Spleen (tissue), 11 donors: ENCODE measurements at regions not wholly inside any gene's neighbourhood (a gene's known extent, or its start where the extent isn't known, plus 50 kb on each side); places are given as distances from the start of the nearest gene placed in this dataset.

Source experiments
- DNase-seq: peaks from one replicate; pipeline ENCODE4 v3.0.0-alpha.2; 2020
- H3K27ac ChIP-seq, 8 donors: fragments of 200-600 bp; sonication (generic) in 7 of 8; 1 replicate in 4 of 8; 2 replicates in 4 of 8; pipeline versions ENCODE4 v1.5.0 to v1.8.0; 2016 to 2021; ENCODE audit warnings: inconsistent platforms in 4 of 8, mild to moderate bottlenecking in 4 of 8, moderate library complexity in 1 of 8
- H3K27me3 ChIP-seq, 7 donors: fragments of 200-600 bp; sonication (generic) in 6 of 7; replicated peaks in 1 of 7; 1 replicate in 4 of 7; 2 replicates in 3 of 7; pipeline versions ENCODE4 v1.5.0 to v1.8.0; 2016 to 2021; ENCODE audit warnings: inconsistent platforms in 3 of 7, mild to moderate bottlenecking in 1 of 7
- H3K36me3 ChIP-seq, 6 donors: fragments of 200-600 bp; sonication (generic) in 5 of 6; 1 replicate in 4 of 6; 2 replicates in 2 of 6; pipeline versions ENCODE4 v1.5.0 to v1.8.0; 2016 to 2021; ENCODE audit warnings: inconsistent platforms in 2 of 6
- H3K4me1 ChIP-seq, 6 donors: fragments of 200-600 bp; sonication (generic) in 5 of 6; 1 replicate in 3 of 6; 2 replicates in 3 of 6; pipeline versions ENCODE4 v1.5.0 to v1.8.0; 2016 to 2021; ENCODE audit warnings: inconsistent platforms in 3 of 6
- H3K4me3 ChIP-seq, 8 donors: fragments of 200-600 bp; sonication (generic) in 7 of 8; 1 replicate in 4 of 8; 2 replicates in 4 of 8; pipeline versions ENCODE4 v1.5.0 to v1.8.0; 2016 to 2021; ENCODE audit warnings: inconsistent platforms in 4 of 8, mild to moderate bottlenecking in 4 of 8, moderate library complexity in 2 of 8
- H3K9me3 ChIP-seq, 8 donors: fragments of 200-600 bp; sonication (generic) in 7 of 8; 1 replicate in 4 of 8; 2 replicates in 4 of 8; pipeline versions ENCODE4 v1.5.0 to v1.8.0; 2016 to 2021; ENCODE audit warnings: inconsistent platforms in 4 of 8
- POLR2A ChIP-seq, 3 donors: fragments of 450-650 bp; IDR thresholded peaks; one replicate each; pipeline ENCODE4 v1.5.1; 2017; ENCODE audit warnings: antibody characterized with exemption in 3 of 3, mild to moderate bottlenecking in 1 of 3
- POLR2AphosphoS5 ChIP-seq, 3 donors: sonication (generic); formaldehyde crosslinking; IDR thresholded peaks; one replicate each; pipeline ENCODE4 v1.5.1; 2017; ENCODE audit warnings: antibody characterized with exemption in 3 of 3
- WGBS, 5 donors: extraction: QIAGEN DNeasy Blood & Tissue Kit in 3 of 5; methylation state at CpG; one replicate each; pipeline versions ENCODE4 v1.1.5 to v1.1.7; 2013 to 2018; 5-methylcytosine and 5-hydroxymethylcytosine counted together
- intact Hi-C: fragments of 100-400 bp; cut with DNase I; formaldehyde crosslinking; loops from one replicate; pipeline ENCODE4 v1.15.0; 2023; ENCODE audit warnings: low total_unique reads
- TF ChIP-seq, protein P1 (sequence below), 11 experiments: fragments of 200-600 bp in 7 of 11; fragments of 450-650 bp in 4 of 11; sonication (generic) in 4 of 11; IDR thresholded peaks in 8 of 11; conservative IDR thresholded peaks in 3 of 11; 1 replicate in 7 of 11; 2 replicates in 4 of 11; pipeline versions ENCODE4 v1.4.0 to v1.8.0; 2016 to 2021; ENCODE audit warnings: antibody characterized with exemption in 11 of 11, inconsistent platforms in 4 of 11, mild to moderate bottlenecking in 1 of 11
- donor health status: healthy with polysubstance abuse.
- donor health status: DM: no; HTN: no; CAD: no; lungs with moderate emphysema.
- donor health status: DM: no; HTN: no; CAD: no.
- donor health status: Bipolar disorder and iron deficiency.
- donor health status: healthy.
- donor health status: DM: no; HTN: no; CAD: no.
- donor health status: DM: yes; HTN: yes; CAD: no.

DNA sequence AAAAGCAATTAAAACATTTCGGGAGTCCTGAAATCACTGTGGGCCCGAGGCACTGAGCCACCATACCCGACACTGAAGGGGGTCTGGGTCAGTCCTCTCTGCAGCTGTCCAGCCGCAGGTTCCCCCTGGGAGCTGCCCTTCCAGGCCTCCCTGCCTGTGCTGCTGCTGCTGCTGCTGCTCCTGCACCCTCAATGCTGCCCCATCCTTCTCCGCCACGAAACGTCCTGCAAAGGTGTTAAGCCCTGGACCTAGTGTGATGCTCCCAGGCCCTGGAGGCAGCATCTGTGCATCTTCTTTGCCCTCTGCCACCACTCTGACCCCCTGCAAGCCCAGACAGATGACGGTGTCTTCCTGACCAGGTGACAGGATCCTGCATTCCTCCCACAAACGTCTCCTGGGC lies 513.3 kb downstream of the NPHP4 start:
- H3K27ac ChIP-seq, result no peak overlapping the region
- no peak overlapping the region for H3K4me3 ChIP-seq
- WGBS, 5 donors, result 65 to 82% (median 75%) methylated on average over 6 to 9 of the region's 9 CpGs
- H3K9me3 ChIP-seq, result no peaks in the 10 kb centered on the region
- no peaks in the 10 kb centered on the region for H3K36me3 ChIP-seq
- DNase-seq, result peak; percentile 45
- intact Hi-C loops, result no loop called here
- TF ChIP-seq, protein P1, sequence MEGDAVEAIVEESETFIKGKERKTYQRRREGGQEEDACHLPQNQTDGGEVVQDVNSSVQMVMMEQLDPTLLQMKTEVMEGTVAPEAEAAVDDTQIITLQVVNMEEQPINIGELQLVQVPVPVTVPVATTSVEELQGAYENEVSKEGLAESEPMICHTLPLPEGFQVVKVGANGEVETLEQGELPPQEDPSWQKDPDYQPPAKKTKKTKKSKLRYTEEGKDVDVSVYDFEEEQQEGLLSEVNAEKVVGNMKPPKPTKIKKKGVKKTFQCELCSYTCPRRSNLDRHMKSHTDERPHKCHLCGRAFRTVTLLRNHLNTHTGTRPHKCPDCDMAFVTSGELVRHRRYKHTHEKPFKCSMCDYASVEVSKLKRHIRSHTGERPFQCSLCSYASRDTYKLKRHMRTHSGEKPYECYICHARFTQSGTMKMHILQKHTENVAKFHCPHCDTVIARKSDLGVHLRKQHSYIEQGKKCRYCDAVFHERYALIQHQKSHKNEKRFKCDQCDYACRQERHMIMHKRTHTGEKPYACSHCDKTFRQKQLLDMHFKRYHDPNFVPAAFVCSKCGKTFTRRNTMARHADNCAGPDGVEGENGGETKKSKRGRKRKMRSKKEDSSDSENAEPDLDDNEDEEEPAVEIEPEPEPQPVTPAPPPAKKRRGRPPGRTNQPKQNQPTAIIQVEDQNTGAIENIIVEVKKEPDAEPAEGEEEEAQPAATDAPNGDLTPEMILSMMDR (IDR thresholded peaks at IDR 0.05 in 8 of 11, conservative IDR thresholded peaks at IDR 0.05 in 3 of 11), result no peak
- TF ChIP-seq POLR2AphosphoS5 (IDR thresholded peaks at IDR 0.05) (no peak), POLR2A (IDR thresholded peaks at IDR 0.05) (no peak)
- H3K27me3 ChIP-seq, result peaks cover 0 to 29% (median 0%) of the 10 kb centered on the region in 7 donors
- H3K4me1 ChIP-seq, result no peaks in the 10 kb centered on the region

DNA sequence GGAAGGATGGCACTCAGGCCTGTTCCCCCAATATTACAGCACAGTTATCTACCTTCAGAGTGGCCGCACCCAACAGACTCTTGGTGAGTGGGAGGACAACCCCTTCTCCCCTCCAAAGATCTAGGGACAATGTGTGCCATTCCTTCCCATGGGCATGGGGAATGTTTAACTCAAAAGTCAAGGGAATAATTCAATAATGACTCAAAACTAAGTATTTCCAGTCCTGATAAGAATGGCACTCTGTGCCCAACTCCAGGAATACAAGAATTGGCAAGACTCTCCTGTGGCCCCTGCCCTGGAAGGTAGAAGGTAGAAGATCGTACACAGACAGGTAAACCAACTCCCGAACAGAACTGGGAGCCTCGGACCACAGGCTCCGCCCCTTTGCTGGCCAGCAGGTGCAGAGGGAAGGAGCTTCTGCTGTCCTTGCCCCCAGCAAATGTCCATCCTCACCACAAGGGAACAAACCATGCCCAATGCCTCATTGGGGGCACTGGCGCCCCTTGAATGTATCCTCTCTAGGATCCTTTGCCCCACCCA lies 514.0 kb downstream of the NPHP4 start:
- intact Hi-C loops, result no loop called here
- Histone ChIP-seq H3K4me3 (no peak overlapping the region), H3K27ac (no peak overlapping the region), H3K4me1 (no peaks in the 10 kb centered on the region), H3K9me3 (no peaks in the 10 kb centered on the region), H3K36me3 (no peaks in the 10 kb centered on the region), H3K27me3 (peaks cover 0 to 26% (median 0%) of the 10 kb centered on the region in 7 donors)
- DNase-seq, result peak; percentile 45
- TF ChIP-seq POLR2A (IDR thresholded peaks at IDR 0.05) (no peak), POLR2AphosphoS5 (IDR thresholded peaks at IDR 0.05) (no peak)
- TF ChIP-seq, protein P1 (IDR thresholded peaks at IDR 0.05 in 8 of 11, conservative IDR thresholded peaks at IDR 0.05 in 3 of 11), result no peak
- 74 to 84% (median 79%) methylated on average over 6 of the region's 6 CpGs for WGBS, 5 donors

DNA sequence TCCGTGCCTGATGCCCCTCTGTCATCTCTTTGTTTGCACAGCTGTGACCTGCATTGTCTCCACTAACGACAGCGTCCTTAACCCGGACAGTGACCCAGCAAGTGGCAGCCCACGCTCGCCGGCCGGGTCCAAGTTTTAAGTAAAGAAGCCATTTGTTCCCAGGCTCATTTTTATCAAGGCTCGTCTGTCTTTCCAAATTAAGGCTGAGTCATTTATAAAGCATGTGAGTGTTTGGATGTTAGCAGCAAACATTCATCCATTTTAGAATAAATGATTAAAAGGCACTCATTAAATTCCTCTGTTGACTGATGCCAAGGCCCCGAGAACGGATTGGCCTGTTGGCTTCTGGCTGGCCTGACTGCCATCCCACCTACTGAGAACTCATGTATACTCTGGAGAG lies 514.5 kb downstream of the NPHP4 start:
- peak; percentile 31 for DNase-seq
- H3K4me1 ChIP-seq, result no peaks in the 10 kb centered on the region
- no peak overlapping the region for H3K27ac ChIP-seq
- no peaks in the 10 kb centered on the region for H3K36me3 ChIP-seq
- WGBS, 5 donors, result 64 to 83% (median 74%) methylated on average over 11 of the region's 11 CpGs
- H3K9me3 ChIP-seq, result no peaks in the 10 kb centered on the region
- H3K27me3 ChIP-seq, result peaks cover 0 to 23% (median 0%) of the 10 kb centered on the region in 7 donors
- intact Hi-C loops, result no loop called here
- TF ChIP-seq, protein P1 (IDR thresholded peaks at IDR 0.05 in 8 of 11, conservative IDR thresholded peaks at IDR 0.05 in 3 of 11), result no peak
- TF ChIP-seq POLR2AphosphoS5 (IDR thresholded peaks at IDR 0.05) (no peak), POLR2A (IDR thresholded peaks at IDR 0.05) (no peak)
- H3K4me3 ChIP-seq, result no peak overlapping the region

DNA sequence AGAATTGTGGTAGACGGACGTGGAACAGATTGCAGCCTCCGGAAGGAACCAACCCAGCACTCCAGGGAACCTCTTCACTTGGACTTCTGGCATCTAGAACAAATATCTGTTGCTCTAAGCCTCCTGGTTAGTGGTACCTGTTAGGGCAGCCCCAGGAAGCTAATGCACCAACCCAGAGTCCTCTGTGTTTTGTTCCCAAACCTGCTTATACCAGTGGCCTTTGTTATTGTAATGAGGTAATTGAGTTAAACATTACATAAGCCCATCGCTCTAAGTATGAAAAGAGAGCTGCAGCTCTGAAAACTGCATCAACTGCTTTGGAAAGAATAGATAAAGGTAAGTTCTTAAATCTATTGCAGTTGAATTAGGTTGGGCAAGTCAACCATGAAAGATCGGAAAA lies 516.7 kb downstream of the NPHP4 start:
- Histone ChIP-seq H3K36me3 (no peaks in the 10 kb centered on the region), H3K4me3 (no peak overlapping the region), H3K27me3 (peaks cover 0 to 26% (median 0%) of the 10 kb centered on the region in 7 donors), H3K9me3 (no peaks in the 10 kb centered on the region), H3K4me1 (no peaks in the 10 kb centered on the region), H3K27ac (no peak overlapping the region)
- TF ChIP-seq POLR2AphosphoS5 (IDR thresholded peaks at IDR 0.05) (no peak), POLR2A (IDR thresholded peaks at IDR 0.05) (no peak)
- TF ChIP-seq, protein P1 (IDR thresholded peaks at IDR 0.05 in 8 of 11, conservative IDR thresholded peaks at IDR 0.05 in 3 of 11), result no peak
- intact Hi-C loops, result no loop called here
- WGBS, 5 donors, result 63 to 94% (median 88%) methylated on average over 5 of the region's 5 CpGs
- DNase-seq, result peak; percentile 2
